ENCODE measurements at regions not wholly inside any gene's neighbourhood (a gene's known extent, or its start where the extent isn't known, plus 50 kb on each side); places are given as distances from the start of the nearest gene placed in this dataset.

DNA sequence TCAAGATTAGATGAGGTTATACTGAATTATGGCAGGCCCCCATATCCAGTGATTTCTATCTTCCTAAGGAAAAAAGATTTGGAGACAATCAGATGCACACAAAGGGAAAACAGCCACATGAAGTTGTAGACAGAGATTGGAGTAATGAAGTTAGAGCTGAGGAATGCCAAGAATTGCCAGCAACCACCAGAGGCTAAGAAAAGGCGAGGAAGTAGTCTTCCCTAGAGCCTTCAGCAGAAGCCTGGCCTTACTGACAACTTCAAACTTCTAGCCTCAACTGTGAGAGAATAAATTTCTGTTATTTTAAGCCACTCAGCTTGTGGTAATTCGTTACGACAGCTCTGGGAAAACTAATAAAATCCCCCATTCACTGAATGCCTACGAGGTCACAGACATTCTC is 473.9 kb downstream of the COL12A1 start:
- no peak overlapping the region for H3K27ac ChIP-seq
- no peaks in the 10 kb centered on the region for H3K9me3 ChIP-seq
- TF ChIP-seq POLR2AphosphoS5 (IDR thresholded peaks at IDR 0.05) = no peak
- no peak for TF ChIP-seq POLR2A (IDR thresholded peaks at IDR 0.05)
- TF ChIP-seq, protein P1, sequence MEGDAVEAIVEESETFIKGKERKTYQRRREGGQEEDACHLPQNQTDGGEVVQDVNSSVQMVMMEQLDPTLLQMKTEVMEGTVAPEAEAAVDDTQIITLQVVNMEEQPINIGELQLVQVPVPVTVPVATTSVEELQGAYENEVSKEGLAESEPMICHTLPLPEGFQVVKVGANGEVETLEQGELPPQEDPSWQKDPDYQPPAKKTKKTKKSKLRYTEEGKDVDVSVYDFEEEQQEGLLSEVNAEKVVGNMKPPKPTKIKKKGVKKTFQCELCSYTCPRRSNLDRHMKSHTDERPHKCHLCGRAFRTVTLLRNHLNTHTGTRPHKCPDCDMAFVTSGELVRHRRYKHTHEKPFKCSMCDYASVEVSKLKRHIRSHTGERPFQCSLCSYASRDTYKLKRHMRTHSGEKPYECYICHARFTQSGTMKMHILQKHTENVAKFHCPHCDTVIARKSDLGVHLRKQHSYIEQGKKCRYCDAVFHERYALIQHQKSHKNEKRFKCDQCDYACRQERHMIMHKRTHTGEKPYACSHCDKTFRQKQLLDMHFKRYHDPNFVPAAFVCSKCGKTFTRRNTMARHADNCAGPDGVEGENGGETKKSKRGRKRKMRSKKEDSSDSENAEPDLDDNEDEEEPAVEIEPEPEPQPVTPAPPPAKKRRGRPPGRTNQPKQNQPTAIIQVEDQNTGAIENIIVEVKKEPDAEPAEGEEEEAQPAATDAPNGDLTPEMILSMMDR (IDR thresholded peaks at IDR 0.05) = no peak
- TF ChIP-seq EP300 (IDR thresholded peaks at IDR 0.05; ENCODE audit: low read depth) = no peak
- in situ Hi-C loops (cut with MboI; ENCODE audit: low pct_ligation_motif_present in 1 of 4, low pct_unique_long_range_greater_than_20kb in 1 of 4, low sequenced_read_pairs in 3 of 4) = loop anchor here in 1 of 4 donors (25.0 kb wide), 1 partner anchor 455 kb away; no protein-coding TSS in a partner anchor
- no peak overlapping the region for H3K4me3 ChIP-seq
- 59 to 63% methylated on average over 3 to 4 of the region's 4 CpGs for WGBS, 2 donors (ENCODE audit: low coverage in 1 of 2)
- H3K27me3 ChIP-seq = no peaks in the 10 kb centered on the region
- H3K4me1 ChIP-seq = no peaks in the 10 kb centered on the region
- intact Hi-C loops (cut with DNase I; ENCODE audit: low total_unique reads) = no loop called here
- no peak for DNase-seq
- H3K36me3 ChIP-seq = no peaks in the 10 kb centered on the region

DNA sequence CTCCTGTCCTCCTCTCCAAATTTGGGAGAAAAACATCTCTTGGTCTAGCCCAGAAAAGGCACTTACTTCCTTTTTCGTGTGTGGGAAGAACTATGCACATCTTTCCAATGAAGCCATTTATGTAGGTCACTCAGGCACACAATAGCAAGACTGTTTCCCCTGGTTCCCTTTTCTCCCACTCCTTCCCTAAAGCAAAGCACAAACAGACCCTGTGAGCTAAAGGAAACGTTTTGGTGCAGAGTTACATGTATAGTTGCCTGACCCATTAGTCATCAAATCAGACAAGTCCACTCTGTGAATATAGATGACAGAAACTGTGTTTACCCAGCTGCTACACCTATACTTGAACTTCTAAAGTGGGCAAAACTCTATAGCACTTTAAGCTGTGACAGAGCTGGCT is 474.6 kb downstream of the COL12A1 start:
- 25 to 41% methylated on average over 2 of the region's 2 CpGs for WGBS, 2 donors (ENCODE audit: low coverage in 1 of 2)
- Histone ChIP-seq H3K27me3 (no peaks in the 10 kb centered on the region), H3K27ac (no peak overlapping the region), H3K36me3 (no peaks in the 10 kb centered on the region), H3K9me3 (no peaks in the 10 kb centered on the region), H3K4me3 (no peak overlapping the region), H3K4me1 (no peaks in the 10 kb centered on the region)
- intact Hi-C loops (cut with DNase I; ENCODE audit: low total_unique reads) (no loop called here), in situ Hi-C loops (cut with MboI; ENCODE audit: low pct_ligation_motif_present in 1 of 4, low pct_unique_long_range_greater_than_20kb in 1 of 4, low sequenced_read_pairs in 3 of 4) (loop anchor here in 1 of 4 donors (25.0 kb wide), 1 partner anchor 456 kb away; no protein-coding TSS in a partner anchor)
- DNase-seq = no peak
- TF ChIP-seq POLR2A (IDR thresholded peaks at IDR 0.05) (no peak), POLR2AphosphoS5 (IDR thresholded peaks at IDR 0.05) (no peak), EP300 (IDR thresholded peaks at IDR 0.05; ENCODE audit: low read depth) (no peak)
- TF ChIP-seq, protein P1 (IDR thresholded peaks at IDR 0.05) = no peak

DNA sequence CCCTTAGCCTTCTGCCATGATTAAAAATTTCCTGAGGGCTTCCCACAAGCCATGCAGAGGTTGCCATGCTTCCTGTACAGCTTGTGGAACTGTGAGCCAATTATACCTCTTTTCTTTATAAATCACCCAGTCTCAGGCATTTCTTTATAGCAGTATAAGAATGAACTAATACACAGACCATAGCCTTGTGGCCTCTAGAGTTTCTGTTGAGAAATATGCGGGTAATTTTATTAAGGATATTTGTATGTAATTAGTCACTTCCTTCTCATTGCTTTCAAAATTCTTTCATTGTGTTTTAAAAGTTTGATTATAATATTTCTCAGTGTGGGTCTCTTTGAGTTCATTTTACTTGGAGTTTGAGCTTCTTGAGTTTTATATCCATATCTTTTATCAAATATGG is 484.9 kb downstream of the COL12A1 start:
- H3K4me3 ChIP-seq = no peak overlapping the region
- WGBS, 2 donors (ENCODE audit: low coverage in 1 of 2) = 86 to 92% methylated on average over 1 of the region's 1 CpG

DNA sequence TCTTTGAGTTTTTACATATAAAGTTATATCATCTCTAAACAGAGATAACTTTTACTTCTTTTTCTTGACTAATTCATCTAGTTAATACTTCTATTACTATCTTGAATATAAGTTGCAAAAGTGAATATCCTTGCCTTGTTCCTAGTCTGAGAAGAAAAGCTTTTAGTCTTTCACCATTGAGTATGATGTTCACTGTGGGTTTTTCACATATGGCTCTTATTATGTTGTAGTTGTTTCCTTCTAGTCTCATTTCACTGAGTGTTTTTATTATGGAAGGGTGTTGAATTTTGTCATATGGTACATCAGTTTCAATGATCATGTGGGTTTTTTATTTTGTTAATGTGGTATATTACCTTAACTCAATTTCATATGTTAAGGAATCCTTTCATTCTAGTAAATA is 488.3 kb downstream of the COL12A1 start:
- intact Hi-C loops (cut with DNase I; ENCODE audit: low total_unique reads) (no loop called here), in situ Hi-C loops (cut with MboI; ENCODE audit: low pct_ligation_motif_present in 1 of 4, low pct_unique_long_range_greater_than_20kb in 1 of 4, low sequenced_read_pairs in 3 of 4) (no loop called here)
- H3K27ac ChIP-seq = no peak overlapping the region
- no peaks in the 10 kb centered on the region for H3K27me3 ChIP-seq
- no peaks in the 10 kb centered on the region for H3K4me1 ChIP-seq
- H3K36me3 ChIP-seq = no peaks in the 10 kb centered on the region
- DNase-seq = no peak
- TF ChIP-seq, protein P1 (IDR thresholded peaks at IDR 0.05) = no peak
- TF ChIP-seq EP300 (IDR thresholded peaks at IDR 0.05; ENCODE audit: low read depth) (no peak), POLR2A (IDR thresholded peaks at IDR 0.05) (no peak), POLR2AphosphoS5 (IDR thresholded peaks at IDR 0.05) (no peak)
- H3K4me3 ChIP-seq = no peak overlapping the region
- peaks cover 0 to 6% of the 10 kb centered on the region in 2 donors for H3K9me3 ChIP-seq

More for the DNA sequence above, 484.9 kb downstream of the COL12A1 start:
- intact Hi-C loops (cut with DNase I; ENCODE audit: low total_unique reads) (no loop called here), in situ Hi-C loops (cut with MboI; ENCODE audit: low pct_ligation_motif_present in 1 of 4, low pct_unique_long_range_greater_than_20kb in 1 of 4, low sequenced_read_pairs in 3 of 4) (no loop called here)
- H3K27me3 ChIP-seq = no peaks in the 10 kb centered on the region
- TF ChIP-seq, protein P1 (IDR thresholded peaks at IDR 0.05) = no peak
- TF ChIP-seq EP300 (IDR thresholded peaks at IDR 0.05; ENCODE audit: low read depth) (no peak), POLR2A (IDR thresholded peaks at IDR 0.05) (no peak), POLR2AphosphoS5 (IDR thresholded peaks at IDR 0.05) (no peak)
- no peak for DNase-seq
- no peaks in the 10 kb centered on the region for H3K36me3 ChIP-seq
- no peak overlapping the region for H3K27ac ChIP-seq
- H3K4me1 ChIP-seq = no peaks in the 10 kb centered on the region
- H3K9me3 ChIP-seq = peaks cover 0 to 6% of the 10 kb centered on the region in 2 donors

Data from transverse colon (tissue), 4 donors.